WI38 (cell line): ENCODE measurements at regions not wholly inside any gene's neighbourhood (a gene's known extent, or its start where the extent isn't known, plus 50 kb on each side); places are given as distances from the start of the nearest gene placed in this dataset.
"Not testable (repeated sequence)": the region's sequence is repeated elsewhere in the genome, so short reads cannot be mapped to it uniquely, and the experiment has no call there.

Source experiments
- H3K4me3 ChIP-seq: 2 replicates; pipeline ENCODE4 v1.5.1; 2011; ENCODE audit warnings: low read depth, mild to moderate bottlenecking, control low read depth, low read length
- CTCF ChIP-seq: IDR thresholded peaks from 2 replicates; pipeline ENCODE4 v1.5.1; 2012; ENCODE audit warnings: low read depth, mild to moderate bottlenecking, control low read depth, low read length

GRCh38 chr12:116443821-116444589 lies 115.2 kb upstream of the MAP1LC3B2 start:
- no peak for TF ChIP-seq CTCF
- H3K4me3 ChIP-seq, result no peak overlapping the region

GRCh38 chr12:116444590-116444943 lies 114.6 kb upstream of the MAP1LC3B2 start:
- no peak overlapping the region for H3K4me3 ChIP-seq
- TF ChIP-seq CTCF, result no peak

- no peak for TF ChIP-seq CTCF
- H3K4me3 ChIP-seq, result no peak overlapping the region
These were observed 110.9 kb upstream of the MAP1LC3B2 start for GRCh38 chr12:116448165-116448739.

GRCh38 chr12:116450406-116450910 lies 108.7 kb upstream of the MAP1LC3B2 start:
- H3K4me3 ChIP-seq, result no peak overlapping the region
- TF ChIP-seq CTCF, result no peak

GRCh38 chr12:116452975-116453374 lies 106.2 kb upstream of the MAP1LC3B2 start:
- not testable (repeated sequence) for H3K4me3 ChIP-seq

- TF ChIP-seq CTCF, result no peak
- H3K4me3 ChIP-seq, result no peak overlapping the region
These were observed 105.5 kb upstream of the MAP1LC3B2 start for GRCh38 chr12:116453631-116454030.

- TF ChIP-seq CTCF, result no peak
- H3K4me3 ChIP-seq, result no peak overlapping the region
These were observed 105.1 kb upstream of the MAP1LC3B2 start for GRCh38 chr12:116454076-116454475.

- TF ChIP-seq CTCF, result no peak
- H3K4me3 ChIP-seq, result no peak overlapping the region
These were observed 104.2 kb upstream of the MAP1LC3B2 start for GRCh38 chr12:116454950-116455447.
